ENCODE measurements at regions not wholly inside any gene's neighbourhood (a gene's known extent, or its start where the extent isn't known, plus 50 kb on each side); places are given as distances from the start of the nearest gene placed in this dataset.

GRCh38 chr6:23562554-23562953, 563.5 kb upstream of the NRSN1 start:
- no peak overlapping the region for H3K4me3 ChIP-seq (ENCODE audit: low read depth, low read length)
- TF ChIP-seq, protein P1, sequence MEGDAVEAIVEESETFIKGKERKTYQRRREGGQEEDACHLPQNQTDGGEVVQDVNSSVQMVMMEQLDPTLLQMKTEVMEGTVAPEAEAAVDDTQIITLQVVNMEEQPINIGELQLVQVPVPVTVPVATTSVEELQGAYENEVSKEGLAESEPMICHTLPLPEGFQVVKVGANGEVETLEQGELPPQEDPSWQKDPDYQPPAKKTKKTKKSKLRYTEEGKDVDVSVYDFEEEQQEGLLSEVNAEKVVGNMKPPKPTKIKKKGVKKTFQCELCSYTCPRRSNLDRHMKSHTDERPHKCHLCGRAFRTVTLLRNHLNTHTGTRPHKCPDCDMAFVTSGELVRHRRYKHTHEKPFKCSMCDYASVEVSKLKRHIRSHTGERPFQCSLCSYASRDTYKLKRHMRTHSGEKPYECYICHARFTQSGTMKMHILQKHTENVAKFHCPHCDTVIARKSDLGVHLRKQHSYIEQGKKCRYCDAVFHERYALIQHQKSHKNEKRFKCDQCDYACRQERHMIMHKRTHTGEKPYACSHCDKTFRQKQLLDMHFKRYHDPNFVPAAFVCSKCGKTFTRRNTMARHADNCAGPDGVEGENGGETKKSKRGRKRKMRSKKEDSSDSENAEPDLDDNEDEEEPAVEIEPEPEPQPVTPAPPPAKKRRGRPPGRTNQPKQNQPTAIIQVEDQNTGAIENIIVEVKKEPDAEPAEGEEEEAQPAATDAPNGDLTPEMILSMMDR (IDR thresholded peaks at IDR 0.05; ENCODE audit: borderline replicate concordance, insufficient read depth, low read depth, low read length) = no peak

DNA sequence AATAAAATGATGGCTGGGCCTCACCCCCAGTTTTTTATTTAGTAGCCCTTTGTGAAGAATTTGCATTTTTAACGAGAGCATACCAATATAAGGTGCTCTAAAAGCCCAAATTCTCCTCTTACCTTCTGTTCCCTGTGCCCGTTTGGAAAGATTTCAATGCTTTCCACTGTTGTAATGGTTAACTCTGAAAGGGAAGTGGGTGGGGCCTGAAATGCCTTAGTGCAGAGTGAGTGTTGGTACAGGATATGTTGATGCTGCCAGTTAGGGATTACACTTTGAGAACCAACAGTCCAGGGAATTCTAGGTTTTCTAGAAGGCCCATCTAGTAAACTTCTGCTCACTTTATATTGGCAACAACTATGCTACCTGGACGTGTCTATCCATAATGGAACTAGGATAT, 562.7 kb upstream of the NRSN1 start:
- H3K4me3 ChIP-seq (ENCODE audit: low read depth, low read length) = no peak overlapping the region
- TF ChIP-seq, protein P1 (IDR thresholded peaks at IDR 0.05; ENCODE audit: borderline replicate concordance, insufficient read depth, low read depth, low read length) = no peak

DNA sequence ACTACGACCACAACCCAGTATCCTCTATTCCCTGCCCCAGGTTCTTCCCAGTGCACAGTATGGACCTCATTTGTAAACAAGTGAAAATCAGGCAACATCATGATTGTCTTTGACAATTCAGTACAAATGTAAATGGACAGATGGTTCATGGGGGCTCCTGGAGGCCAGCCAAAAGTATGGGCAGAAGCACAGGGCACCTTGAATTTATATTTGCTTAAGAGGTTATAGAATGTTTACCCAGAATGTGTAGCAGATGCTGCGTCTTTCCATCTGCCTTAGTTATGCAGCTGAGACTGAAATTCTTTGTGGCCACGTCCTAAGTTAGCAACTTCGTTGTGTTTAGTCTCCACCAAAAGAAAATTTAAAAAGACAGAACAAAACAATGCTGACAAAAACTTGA, 559.6 kb upstream of the NRSN1 start:
- TF ChIP-seq, protein P1 (IDR thresholded peaks at IDR 0.05; ENCODE audit: borderline replicate concordance, insufficient read depth, low read depth, low read length) = no peak
- H3K4me3 ChIP-seq (ENCODE audit: low read depth, low read length) = no peak overlapping the region

GRCh38 chr6:23568292-23568691, 557.7 kb upstream of the NRSN1 start:
- H3K4me3 ChIP-seq (ENCODE audit: low read depth, low read length) = no peak overlapping the region
- TF ChIP-seq, protein P1 (IDR thresholded peaks at IDR 0.05; ENCODE audit: borderline replicate concordance, insufficient read depth, low read depth, low read length) = no peak

DNA sequence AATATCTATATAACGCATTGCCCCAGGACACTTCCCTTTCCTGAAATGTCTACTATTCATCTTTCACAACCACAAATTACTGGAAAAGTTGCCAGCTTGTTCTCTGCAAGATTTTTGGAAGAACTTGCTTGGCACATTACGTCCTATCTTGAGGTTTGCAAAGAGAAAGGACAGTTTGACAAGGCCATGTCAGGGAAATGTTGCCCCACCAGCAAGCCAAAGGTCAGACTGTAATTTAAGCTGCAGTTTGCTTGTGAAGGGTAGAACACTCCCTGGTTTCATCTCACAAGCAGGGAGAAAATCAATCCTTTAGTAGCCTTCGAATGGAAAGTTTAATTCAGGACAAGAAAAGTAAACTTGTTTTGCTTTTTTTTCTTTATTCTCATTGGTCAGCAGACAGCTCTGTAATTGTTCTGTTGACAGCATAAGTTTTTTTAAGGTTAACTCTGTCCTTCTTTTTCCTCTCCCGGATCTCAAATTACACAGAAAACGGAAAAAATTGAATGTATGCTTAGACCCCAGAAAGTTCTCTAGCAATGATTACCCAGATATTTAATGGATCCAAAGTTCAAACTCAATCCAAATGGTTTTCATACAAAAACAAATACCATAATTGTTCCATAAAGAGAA, 541.8 kb upstream of the NRSN1 start:
- TF ChIP-seq, protein P1 (IDR thresholded peaks at IDR 0.05; ENCODE audit: borderline replicate concordance, insufficient read depth, low read depth, low read length) = no peak
- no peak overlapping the region for H3K4me3 ChIP-seq (ENCODE audit: low read depth, low read length)

DNA sequence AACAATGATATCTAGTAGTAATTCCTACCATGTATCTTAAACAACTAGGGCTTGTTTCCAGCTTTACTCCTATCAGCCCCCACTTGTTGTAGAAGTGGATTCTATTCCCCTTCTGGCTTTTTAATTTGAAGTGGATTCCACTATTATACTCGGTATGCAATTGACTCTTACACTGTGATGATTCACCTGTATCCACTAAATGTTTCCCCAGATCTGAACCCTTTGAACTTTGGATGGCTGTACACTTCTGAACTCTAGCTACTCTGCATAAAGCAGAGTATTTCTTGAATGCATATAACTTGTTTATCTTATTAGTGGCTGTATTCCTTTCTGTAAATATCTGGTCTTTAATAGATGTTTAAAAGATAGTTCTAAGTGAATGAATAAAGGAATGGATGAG, 538.4 kb upstream of the NRSN1 start:
- no peak overlapping the region for H3K4me3 ChIP-seq (ENCODE audit: low read depth, low read length)
- TF ChIP-seq, protein P1 (IDR thresholded peaks at IDR 0.05; ENCODE audit: borderline replicate concordance, insufficient read depth, low read depth, low read length) = no peak

GRCh38 chr6:23589811-23590210, 536.2 kb upstream of the NRSN1 start:
- no peak overlapping the region for H3K4me3 ChIP-seq (ENCODE audit: low read depth, low read length)

More at GRCh38 chr6:23589811-23590210, 536.2 kb upstream of the NRSN1 start:
- TF ChIP-seq, protein P1 (IDR thresholded peaks at IDR 0.05; ENCODE audit: borderline replicate concordance, insufficient read depth, low read depth, low read length) = no peak

All from GM12875 (cell line).